HG03095 (cell line): ENCODE measurements at regions not wholly inside any gene's neighbourhood (a gene's known extent, or its start where the extent isn't known, plus 50 kb on each side); places are given as distances from the start of the nearest gene placed in this dataset.
A peak's percentile ranks its signal among the peaks of the same experiment; 100 is the strongest.
"Not testable (repeated sequence)": the region's sequence is repeated elsewhere in the genome, so short reads cannot be mapped to it uniquely, and the experiment has no call there.

Experiments used
- ATAC-seq: cut with Tn5 transposase; IDR thresholded peaks from one replicate; pipeline ENCODE4 v1.9.1; 2021; ENCODE audit warnings: moderate library complexity; ENCODE audit not compliant: unreplicated experiment

DNA sequence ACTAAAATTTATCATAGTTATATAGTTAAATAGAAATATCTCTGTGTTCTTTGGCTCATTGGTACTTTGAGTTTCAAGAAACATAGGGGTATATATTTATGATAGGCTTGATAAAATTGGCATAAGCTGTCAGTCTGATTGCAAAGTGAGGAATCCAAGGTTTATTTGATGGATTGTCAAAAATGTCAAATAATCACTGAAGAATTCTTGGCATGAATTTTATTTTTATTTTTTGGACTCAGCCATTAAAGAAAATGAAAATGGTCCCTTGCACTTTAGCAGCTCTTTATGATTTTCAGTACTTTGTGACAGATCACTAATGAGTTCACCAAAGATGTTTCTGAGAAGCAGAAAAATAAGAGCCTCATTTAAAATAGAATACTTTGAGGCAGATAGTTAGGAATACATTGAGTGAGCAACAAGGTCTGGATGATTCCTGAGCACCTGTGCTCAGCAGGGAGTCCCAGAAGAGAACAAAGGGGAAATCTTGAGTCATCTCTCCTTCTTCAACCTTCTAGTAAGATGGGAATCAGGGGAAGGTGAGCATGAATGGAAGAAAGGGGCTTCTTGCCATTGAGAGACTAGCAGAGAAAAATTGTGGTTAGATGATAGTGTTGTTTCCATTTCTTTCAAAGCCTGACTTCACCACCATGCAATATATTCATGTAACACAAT, 85.3 kb upstream of the VEPH1 start:
- no peak for ATAC-seq

DNA sequence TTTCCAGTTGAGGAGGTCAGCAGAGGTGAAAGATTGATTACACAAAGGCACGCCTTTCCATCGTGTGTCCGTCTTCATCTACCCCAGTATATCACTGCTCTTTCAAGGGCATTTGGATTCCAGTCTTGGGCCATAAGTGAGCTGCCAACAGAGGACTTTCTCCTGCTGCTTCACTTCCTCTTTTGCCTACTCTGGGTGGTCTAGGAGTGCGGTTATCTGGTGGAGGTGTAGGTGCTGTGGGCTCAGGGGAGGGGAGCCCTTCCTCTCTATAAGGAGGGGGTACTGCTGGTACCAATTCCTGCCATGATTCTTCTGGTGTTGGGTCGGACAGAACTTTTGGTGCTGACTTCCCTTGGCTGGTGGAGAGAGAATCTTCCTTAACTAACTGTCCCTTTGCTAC, 83.1 kb upstream of the VEPH1 start:
- ATAC-seq: no peak

DNA sequence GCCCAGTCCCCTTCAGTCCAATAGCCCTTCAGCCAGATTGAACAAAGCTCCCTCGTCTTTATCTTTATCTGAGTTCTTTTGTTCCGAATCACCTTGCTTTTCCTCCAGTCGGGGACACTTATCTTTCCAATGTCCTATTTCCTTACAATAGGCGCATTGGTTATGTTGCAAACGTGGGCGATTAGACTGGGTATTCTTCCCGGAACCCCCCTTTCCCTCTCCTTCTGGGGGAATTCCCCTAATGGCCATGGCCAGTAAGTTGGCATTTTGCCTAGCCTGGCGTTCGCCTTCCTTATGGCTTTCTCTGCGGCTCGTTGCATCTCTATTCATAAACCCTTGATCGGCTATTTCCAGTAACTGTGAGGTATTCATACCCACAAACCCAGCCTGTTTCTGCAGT, 82.2 kb upstream of the VEPH1 start:
- no peak for ATAC-seq

DNA sequence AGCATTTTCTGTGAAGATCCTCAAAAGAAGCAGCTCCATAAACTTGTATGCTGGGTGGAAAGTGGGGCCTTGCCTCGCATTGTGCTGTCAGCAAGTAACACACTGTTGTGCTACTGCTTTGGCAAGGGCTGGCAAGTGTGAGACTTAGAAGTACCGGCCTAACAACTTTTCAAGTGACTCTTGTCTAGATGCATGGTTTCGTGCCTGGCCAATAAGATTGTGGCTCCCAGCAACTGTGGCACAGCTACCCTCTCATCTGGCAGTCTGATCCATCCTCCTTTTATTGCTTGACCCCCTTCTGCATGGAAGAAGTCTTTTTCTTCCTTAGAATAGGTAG, 79.4 kb upstream of the VEPH1 start:
- no peak for ATAC-seq

DNA sequence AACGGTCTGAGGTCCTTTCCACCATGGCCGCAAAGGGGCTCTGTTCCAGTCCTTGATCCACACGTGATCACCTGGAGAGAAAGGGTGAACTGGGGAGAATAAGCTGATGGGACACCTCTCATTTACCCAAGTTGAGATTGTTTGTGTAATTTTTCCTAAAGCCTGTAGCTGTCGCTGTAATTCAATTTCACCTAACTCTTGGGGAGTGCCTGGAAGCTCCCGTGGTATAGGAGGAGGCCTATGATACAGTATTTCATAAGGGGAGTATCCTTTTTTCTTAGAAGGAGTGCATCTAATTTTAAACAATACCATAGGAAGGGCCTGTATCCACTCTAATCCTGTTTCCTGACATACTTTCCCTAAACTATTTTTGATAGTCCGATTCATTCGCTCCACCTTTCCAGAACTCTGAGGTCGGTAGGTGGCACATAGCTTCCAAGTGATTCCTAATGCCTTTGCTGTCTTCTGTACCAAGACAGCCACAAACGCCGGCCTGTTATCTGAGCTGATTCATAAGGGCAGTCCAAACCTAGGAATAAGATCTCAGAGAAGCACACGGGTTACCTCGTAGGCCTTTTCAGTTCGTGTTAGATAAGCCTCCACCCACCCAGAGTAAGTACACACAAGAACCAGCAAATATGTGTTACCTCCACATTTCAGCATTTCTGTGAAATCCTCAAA, 78.9 kb upstream of the VEPH1 start:
- not testable (repeated sequence) for ATAC-seq

DNA sequence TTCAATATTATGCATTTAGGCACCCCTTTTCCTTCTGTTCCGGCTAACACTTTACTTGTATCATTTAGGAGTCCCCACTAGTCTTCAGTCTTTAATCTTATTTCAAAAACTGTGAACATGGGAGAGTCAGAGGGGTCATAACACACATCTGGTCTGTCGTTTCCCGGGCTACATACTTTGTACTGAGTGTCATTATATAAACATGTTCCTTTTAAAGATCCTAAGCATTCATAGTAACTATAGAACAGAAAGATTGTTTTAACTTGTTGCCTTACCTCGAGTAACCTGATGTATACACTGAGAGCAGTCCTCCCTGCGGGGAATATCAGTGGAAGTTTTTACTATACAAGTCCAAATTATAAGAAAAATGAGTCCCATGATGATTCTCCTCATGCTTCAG, 78.2 kb upstream of the VEPH1 start:
- ATAC-seq: no peak

DNA sequence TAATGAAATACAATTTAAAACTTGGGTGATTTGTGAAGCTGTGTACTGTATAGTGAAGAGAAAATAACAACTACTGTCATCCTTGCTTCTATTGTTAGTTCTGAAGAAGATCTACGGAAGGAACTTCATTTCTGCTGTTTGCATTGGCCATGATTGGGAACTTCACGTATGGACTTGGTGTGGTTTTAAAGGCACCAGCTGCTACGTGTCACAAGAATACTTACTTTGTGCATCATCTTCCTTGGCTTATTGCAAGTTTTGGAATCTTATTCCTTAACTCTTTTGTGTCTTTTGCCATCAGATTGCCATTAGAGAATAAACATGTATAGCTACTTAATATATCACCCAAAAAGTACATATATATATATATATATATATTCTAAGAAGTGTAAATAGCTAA, 75.0 kb upstream of the VEPH1 start:
- no peak for ATAC-seq

DNA sequence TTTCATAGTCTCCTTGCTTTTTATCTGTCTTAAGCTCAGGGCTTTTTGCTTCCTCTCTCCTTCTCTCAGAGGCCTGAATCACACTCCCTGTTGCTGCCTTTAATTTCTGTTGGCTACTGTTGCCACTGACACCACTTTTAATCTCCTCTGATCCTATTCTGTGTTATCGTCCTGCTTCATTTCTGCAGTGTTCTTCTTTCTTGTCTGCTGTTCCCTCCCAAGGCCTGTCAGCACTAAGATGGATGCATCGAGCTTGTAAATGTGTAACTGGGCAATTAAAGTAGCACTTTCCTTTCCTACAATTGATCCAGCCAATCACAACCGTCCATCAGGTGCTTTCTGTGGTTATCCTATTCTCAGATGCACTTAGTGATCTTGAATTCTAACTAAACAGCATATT, 71.3 kb upstream of the VEPH1 start:
- ATAC-seq: no peak

DNA sequence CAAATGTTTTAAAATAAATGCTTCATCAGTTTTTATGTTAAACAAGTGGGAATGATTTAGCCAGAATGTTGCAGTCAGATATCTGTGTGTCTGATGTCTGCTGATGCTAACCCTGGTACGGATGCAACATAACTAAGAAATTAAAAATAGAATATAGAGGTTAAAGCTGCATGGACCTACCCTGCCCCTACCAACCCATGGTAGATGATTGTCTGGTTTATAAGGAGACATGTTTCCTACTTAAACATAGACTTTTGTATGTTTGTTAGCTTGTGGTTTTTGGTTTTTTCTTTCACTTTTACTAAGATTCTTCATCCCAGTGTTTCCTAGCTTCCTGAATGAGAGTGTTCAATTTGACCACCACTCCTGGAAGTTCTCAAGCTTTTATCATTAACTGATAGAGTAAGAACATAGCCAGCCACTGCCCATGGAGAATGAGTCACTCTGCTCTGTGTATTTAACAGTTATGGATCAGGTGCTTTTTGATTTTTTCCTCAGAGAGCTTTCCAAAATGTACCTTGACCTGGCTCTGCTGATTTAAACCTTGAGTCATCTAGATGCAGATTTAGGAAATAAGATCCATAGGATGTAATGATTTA, 70.7 kb upstream of the VEPH1 start:
- no peak for ATAC-seq

DNA sequence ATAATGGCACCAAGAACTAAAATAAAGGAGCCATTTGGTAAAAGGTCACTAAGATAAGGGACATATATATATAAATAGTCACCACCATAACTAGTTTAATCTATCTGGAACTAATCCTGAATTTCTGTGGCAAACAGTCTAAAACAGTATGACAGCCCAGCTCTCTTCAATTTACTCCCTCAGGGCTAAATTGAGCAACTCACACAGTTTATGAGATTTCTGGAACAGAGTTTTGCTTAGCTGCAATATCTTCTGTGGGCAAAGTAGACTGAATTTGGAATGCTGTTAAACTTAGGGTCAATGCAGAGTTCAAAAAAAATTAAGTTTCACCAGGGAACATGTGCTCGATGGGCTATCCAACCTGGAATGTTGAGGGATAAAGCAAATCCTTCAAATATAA, 70.1 kb upstream of the VEPH1 start:
- ATAC-seq: no peak

DNA sequence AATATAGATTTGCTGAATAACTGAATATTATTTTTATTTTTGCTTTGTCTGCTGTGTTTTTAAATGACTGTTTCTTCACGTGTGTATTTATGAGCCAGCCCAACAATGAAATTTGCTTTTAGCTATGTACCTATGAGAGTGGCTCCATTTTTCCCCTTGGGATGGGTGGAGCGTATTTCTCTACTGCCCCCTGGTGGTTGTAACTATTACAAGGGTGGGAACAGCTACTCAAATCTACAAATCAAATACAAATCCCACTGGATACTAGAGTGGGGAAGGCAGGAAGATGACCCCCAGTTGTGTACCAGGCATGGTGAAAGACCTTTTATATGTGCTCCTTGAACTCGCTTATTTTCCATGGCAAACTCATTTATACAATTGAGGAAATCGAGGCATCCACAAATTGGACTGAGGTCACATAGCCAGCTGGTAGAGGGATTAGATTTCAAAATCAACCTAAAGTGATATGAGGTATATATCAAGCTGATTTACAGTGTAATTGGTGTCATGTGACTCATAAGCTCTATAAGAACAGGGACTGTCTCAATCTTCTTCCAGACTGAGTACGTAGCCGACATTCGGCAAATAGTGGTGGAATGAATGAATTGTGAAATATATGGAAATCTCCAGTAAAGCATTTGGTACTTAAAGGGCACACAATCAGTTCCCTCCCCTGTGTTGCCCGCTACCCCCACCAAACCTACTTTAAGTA, 69.5 kb upstream of the VEPH1 start:
- peak; percentile 83 for ATAC-seq

DNA sequence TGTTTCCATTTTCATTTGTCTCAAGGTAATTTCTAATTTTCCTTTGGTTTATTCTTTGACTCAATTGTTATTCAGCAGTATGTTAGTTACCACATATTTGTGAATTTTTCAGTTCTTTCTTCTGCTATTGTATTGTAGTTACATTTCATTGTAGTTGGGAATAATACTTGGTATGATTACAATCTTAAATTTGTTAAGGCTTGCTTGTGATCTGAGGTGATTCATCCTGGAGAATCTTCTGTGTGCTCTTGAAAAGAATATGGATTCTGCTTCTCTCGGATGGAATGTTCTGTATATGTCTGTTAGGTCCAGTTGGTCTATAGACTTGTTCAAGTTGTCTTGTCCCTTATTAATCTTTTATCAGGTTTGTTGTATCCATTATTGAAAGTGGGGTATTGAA, 63.4 kb upstream of the VEPH1 start:
- ATAC-seq: no peak

DNA sequence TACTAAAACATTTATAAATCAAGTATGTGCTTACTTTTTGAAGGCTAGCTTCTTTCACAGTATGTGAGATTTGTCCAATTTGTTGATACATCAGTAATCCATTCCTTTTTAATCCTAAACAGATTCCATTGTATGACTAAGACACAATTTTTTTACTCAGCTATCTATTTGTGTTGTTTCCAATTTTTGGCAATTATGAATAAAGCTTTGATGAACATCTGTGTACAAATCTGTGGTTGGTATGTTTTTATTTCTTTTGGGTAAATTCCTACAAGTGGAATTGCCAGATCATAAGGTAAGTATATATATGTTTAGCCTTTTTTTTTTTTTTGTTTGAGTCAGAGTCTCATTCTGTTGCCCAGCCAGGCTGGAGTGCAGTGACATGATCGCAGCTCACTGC, 56.2 kb upstream of the VEPH1 start:
- no peak for ATAC-seq
